Activated T-cell treated with anti-CD3 and anti-CD28 coated beads, Interleukin-2, amount 50 U/mL, for 4 hours (primary cell): ENCODE measurements at regions not wholly inside any gene's neighbourhood (a gene's known extent, or its start where the extent isn't known, plus 50 kb on each side); places are given as distances from the start of the nearest gene placed in this dataset.
"Not testable (repeated sequence)": the region's sequence is repeated elsewhere in the genome, so short reads cannot be mapped to it uniquely, and the experiment has no call there.

Experiments
- ATAC-seq, 2 donors: fragments of 200-7000 bp; cut with Tn5 transposase; one replicate each; pipeline ENCODE4 v1.10.0; 2021
- DNase-seq: peaks from one replicate; pipeline ENCODE4 v3.0.0-alpha.2; 2020
- H3K27me3 Mint-ChIP-seq: one replicate; pipeline ENCODE4 v1.8.0; 2021; ENCODE audit warnings: low read depth, mixed read lengths
- H3K36me3 Mint-ChIP-seq: one replicate; pipeline ENCODE4 v1.8.0; 2022; ENCODE audit warnings: mixed read lengths; ENCODE audit not compliant: insufficient read depth
- H3K4me1 Mint-ChIP-seq: one replicate; pipeline ENCODE4 v1.8.0; 2021; ENCODE audit warnings: low read depth, mixed read lengths
- H3K4me3 Mint-ChIP-seq: one replicate; pipeline ENCODE4 v1.8.0; 2021; ENCODE audit warnings: mild to moderate bottlenecking, moderate library complexity, mixed read lengths
- H3K9me3 Mint-ChIP-seq: one replicate; pipeline ENCODE4 v1.8.0; 2021; ENCODE audit warnings: mixed read lengths

DNA sequence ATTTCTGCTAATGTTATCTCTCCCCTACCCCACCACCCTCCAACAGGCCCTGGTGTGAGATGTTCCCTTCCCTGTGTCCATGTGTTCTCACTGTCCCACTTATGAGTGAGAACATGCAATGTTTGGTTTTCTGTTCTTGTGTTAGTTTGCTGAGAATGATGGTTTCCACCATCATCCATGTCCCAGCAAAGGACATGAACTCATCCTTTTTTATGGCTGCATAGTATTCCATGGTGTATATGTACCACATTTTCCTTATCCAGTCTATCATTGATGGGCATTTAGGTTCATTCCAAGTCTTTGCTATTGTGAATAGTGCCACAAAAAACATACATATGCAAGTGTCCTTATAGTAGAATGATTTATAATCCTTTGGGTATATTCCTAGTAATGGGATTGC is 104.5 kb downstream of the ZNF33B start:
- not testable (repeated sequence) for H3K27me3 Mint-ChIP-seq, DNase-seq, H3K4me3 Mint-ChIP-seq, ATAC-seq, H3K4me1 Mint-ChIP-seq
- Mint-ChIP-seq H3K9me3 (peaks cover 54% of the 10 kb centered on the region), H3K36me3 (peaks cover 40% of the 10 kb centered on the region)

DNA sequence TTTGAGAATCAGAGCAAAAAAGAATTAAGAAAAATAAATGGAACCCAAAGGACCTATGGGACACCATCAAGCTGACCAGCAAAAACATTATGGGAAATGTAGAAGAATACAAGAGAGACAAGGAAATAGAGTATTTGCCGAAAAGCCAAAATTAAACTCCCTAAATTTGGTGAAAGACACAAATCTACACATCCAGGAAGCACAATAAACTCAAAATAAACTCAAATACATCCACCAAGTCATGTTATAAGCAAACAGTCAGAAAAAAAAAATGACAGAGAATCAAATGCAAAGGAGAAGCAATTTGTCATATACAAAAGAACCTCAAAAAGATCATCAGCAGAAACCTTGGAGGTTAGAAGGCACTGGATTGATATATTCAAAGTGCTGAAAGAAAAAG is 105.4 kb downstream of the ZNF33B start:
- Mint-ChIP-seq H3K9me3 (peaks cover 49% of the 10 kb centered on the region), H3K4me1 (no peaks in the 10 kb centered on the region), H3K4me3 (no peak overlapping the region), H3K27me3 (no peaks in the 10 kb centered on the region), H3K36me3 (peaks cover 32% of the 10 kb centered on the region)
- no peak for DNase-seq
- ATAC-seq = no peak

GRCh38 chr10:42523098-42523497 is 115.3 kb downstream of the ZNF33B start:
- Mint-ChIP-seq H3K36me3 (peaks cover 54% of the 10 kb centered on the region), H3K9me3 (peaks cover 53% of the 10 kb centered on the region), H3K4me1 (no peaks in the 10 kb centered on the region), H3K27me3 (no peaks in the 10 kb centered on the region), H3K4me3 (no peak overlapping the region)
- no peak for ATAC-seq
- no peak for DNase-seq

DNA sequence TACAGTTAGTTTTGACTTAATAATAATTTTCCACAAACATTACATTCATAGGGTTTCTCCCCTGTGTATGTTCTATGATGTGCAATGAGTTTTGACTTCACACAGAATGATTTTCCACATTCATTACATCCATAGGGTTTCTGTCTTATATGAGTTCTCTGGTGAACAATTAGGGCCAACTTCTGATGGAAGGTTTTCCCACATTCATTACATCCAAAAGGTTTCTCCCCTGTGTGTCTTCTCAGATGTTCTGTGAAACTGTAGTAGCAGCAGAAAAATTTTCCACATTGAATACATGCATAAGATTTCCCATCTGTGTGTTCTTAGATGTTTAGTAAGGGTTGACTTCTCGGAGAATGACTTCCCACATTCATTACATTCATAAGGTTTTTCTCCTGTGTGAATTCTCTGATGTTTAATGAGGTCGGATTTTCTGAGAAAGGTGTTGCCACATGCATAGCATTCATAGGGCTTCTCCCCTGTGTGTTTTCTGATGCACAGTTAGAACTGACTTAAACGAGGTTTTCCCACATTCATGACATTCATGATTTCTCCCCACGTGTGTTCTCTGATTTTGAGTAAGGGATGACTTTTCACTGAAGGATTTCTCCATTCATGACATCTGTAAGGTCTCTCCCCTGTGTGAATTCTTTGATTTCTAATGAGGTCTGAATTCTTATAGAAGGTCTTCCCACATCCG is 118.5 kb downstream of the ZNF33B start:
- Mint-ChIP-seq H3K27me3 (no peaks in the 10 kb centered on the region), H3K4me1 (no peaks in the 10 kb centered on the region), H3K9me3 (peaks cover 65% of the 10 kb centered on the region), H3K4me3 (no peak overlapping the region), H3K36me3 (peaks cover 48% of the 10 kb centered on the region)
- ATAC-seq (no peak), DNase-seq (no peak)

- peaks cover 62% of the 10 kb centered on the region for H3K9me3 Mint-ChIP-seq
- H3K4me3 Mint-ChIP-seq = no peak overlapping the region
- DNase-seq (no peak), ATAC-seq (no peak)
- peaks cover 43% of the 10 kb centered on the region for H3K36me3 Mint-ChIP-seq
- no peaks in the 10 kb centered on the region for H3K27me3 Mint-ChIP-seq
- no peaks in the 10 kb centered on the region for H3K4me1 Mint-ChIP-seq
Measured at GRCh38 chr10:42519079-42519478, 119.3 kb downstream of the ZNF33B start.

GRCh38 chr10:42513921-42514320 is 124.4 kb downstream of the ZNF33B start:
- DNase-seq = no peak
- H3K4me3 Mint-ChIP-seq = no peak overlapping the region
- peaks cover 48% of the 10 kb centered on the region for H3K9me3 Mint-ChIP-seq

GRCh38 chr10:42491801-42492200 is 146.6 kb downstream of the ZNF33B start:
- ATAC-seq = no peak
- Mint-ChIP-seq H3K36me3 (no peaks in the 10 kb centered on the region), H3K4me3 (no peak overlapping the region), H3K4me1 (no peaks in the 10 kb centered on the region), H3K9me3 (peaks cover 7% of the 10 kb centered on the region), H3K27me3 (no peaks in the 10 kb centered on the region)
- no peak for DNase-seq

More at GRCh38 chr10:42513921-42514320, 124.4 kb downstream of the ZNF33B start:
- ATAC-seq = no peak
- H3K4me1 Mint-ChIP-seq = no peaks in the 10 kb centered on the region
- H3K27me3 Mint-ChIP-seq = no peaks in the 10 kb centered on the region
- peaks cover 4% of the 10 kb centered on the region for H3K36me3 Mint-ChIP-seq

- Mint-ChIP-seq H3K9me3 (peaks cover 7% of the 10 kb centered on the region), H3K36me3 (no peaks in the 10 kb centered on the region), H3K27me3 (no peaks in the 10 kb centered on the region), H3K4me1 (no peaks in the 10 kb centered on the region), H3K4me3 (no peak overlapping the region)
- no peak for ATAC-seq
- DNase-seq = no peak
Measured at GRCh38 chr10:42491001-42491592, 147.3 kb downstream of the ZNF33B start.

DNA sequence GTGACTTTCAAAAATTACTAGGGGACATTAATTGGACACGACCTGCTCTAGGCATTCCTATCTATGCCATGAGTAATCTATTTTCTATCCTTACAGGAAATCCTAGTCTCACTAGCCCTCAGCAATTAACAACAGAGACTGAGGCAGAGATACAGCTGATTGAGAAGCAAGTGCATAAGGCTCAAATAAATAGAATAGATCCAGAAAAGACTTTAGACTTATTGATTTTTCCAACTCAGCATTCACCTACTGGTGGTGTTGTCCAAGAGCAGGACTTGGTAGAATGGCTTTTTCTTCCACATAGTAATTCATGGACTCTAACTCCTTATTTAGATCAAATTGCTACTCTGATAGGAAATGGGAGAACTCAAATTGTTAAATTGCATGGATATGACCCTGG is 148.0 kb downstream of the ZNF33B start:
- DNase-seq (no peak), ATAC-seq (no peak)
- no peaks in the 10 kb centered on the region for H3K27me3 Mint-ChIP-seq
- no peaks in the 10 kb centered on the region for H3K4me1 Mint-ChIP-seq
- no peaks in the 10 kb centered on the region for H3K36me3 Mint-ChIP-seq
- peaks cover 7% of the 10 kb centered on the region for H3K9me3 Mint-ChIP-seq
- no peak overlapping the region for H3K4me3 Mint-ChIP-seq

DNA sequence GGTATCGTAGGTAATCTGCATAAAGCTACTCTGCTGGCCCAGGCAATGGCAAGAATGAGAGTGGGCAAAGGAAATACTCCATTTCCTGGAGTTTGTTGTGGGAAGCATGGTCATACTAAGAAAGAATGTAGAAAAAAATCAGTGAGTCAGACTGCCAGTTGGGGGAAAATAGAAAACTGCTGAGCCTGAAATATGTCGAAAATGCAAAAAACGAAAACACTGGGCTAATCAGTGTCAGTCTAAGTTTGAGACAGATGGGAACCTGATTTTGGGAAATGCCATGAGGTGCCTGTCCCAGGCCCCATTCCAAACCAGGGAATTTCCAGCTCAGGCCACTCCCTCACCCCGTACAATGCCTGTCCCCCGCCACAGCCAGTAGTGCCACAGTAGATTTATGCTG is 150.0 kb downstream of the ZNF33B start:
- Mint-ChIP-seq H3K36me3 (no peaks in the 10 kb centered on the region), H3K9me3 (peaks cover 6% of the 10 kb centered on the region), H3K4me3 (no peak overlapping the region), H3K4me1 (no peaks in the 10 kb centered on the region), H3K27me3 (no peaks in the 10 kb centered on the region)
- ATAC-seq (no peak), DNase-seq (no peak)

- Mint-ChIP-seq H3K27me3 (peaks cover 3% of the 10 kb centered on the region), H3K36me3 (no peaks in the 10 kb centered on the region), H3K4me3 (no peak overlapping the region), H3K9me3 (no peaks in the 10 kb centered on the region), H3K4me1 (no peaks in the 10 kb centered on the region)
- ATAC-seq = no peak
- DNase-seq = no peak
Measured at GRCh38 chr10:42482411-42482810, 156.0 kb downstream of the ZNF33B start.

GRCh38 chr10:42479057-42479456 is 159.3 kb downstream of the ZNF33B start:
- H3K9me3 Mint-ChIP-seq = no peaks in the 10 kb centered on the region
- H3K4me1 Mint-ChIP-seq = peaks cover 4% of the 10 kb centered on the region
- no peak for ATAC-seq
- H3K36me3 Mint-ChIP-seq = no peaks in the 10 kb centered on the region
- no peak for DNase-seq
- H3K4me3 Mint-ChIP-seq = no peak overlapping the region
- peaks cover 28% of the 10 kb centered on the region for H3K27me3 Mint-ChIP-seq

DNA sequence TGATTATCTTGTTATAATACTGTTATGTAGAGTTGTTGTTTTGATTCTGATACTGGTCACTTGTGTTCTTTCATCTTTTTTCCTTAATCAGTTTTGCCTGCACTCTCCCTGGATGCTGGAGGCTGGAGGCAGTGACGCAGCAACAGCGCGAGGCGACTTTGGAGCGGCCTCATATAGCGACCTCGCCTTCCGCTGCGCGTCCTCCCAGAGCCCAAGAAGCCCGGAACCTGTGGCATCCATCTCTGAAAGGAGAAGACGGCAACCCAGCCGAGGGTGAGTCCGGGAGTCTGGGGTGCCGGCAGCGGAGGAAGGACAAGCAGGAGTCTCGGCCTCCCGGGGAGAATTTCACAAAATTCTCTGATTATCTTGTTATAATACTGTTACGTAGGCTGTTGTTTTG is 161.2 kb downstream of the ZNF33B start:
- no peaks in the 10 kb centered on the region for H3K9me3 Mint-ChIP-seq
- no peaks in the 10 kb centered on the region for H3K36me3 Mint-ChIP-seq
- H3K4me3 Mint-ChIP-seq = no peak overlapping the region
- ATAC-seq (no peak), DNase-seq (no peak)
- peaks cover 4% of the 10 kb centered on the region for H3K4me1 Mint-ChIP-seq
- H3K27me3 Mint-ChIP-seq = peaks cover 31% of the 10 kb centered on the region

DNA sequence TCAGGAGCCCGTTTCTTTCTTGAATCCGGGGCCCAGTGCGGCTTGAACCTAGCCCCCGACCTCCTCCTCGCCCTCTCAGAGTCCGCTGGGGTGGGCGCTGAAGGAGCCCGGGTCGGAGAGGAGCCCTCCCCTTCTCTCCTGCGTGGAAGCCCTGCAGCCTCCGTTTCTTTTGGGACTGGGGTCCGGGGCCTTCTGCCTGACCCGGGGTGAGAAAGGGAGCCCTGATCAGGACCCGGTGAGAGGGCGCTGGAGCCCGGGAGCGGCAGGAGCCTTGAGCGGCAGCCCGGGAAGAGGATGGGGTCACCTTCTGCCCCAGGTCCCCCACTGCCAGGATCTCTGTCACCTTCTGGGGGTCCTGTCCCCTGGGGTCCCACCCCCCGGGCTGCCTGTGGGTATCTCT is 162.3 kb downstream of the ZNF33B start:
- Mint-ChIP-seq H3K4me1 (peaks cover 4% of the 10 kb centered on the region), H3K9me3 (no peaks in the 10 kb centered on the region), H3K4me3 (no peak overlapping the region), H3K36me3 (no peaks in the 10 kb centered on the region), H3K27me3 (peaks cover 36% of the 10 kb centered on the region)
- ATAC-seq = no peak
- DNase-seq = no peak
